ENCODE measurements at regions not wholly inside any gene's neighbourhood (a gene's known extent, or its start where the extent isn't known, plus 50 kb on each side); places are given as distances from the start of the nearest gene placed in this dataset.

GRCh38 chr17:15112846-15113617, 152.1 kb downstream of the PMP22 start:
- Mint-ChIP-seq H3K27me3 (ENCODE audit: low read depth) (peaks cover 9% of the 10 kb centered on the region; the same call in 1 of the 2 replicates), H3K9me3 (peaks cover 20% of the 10 kb centered on the region), H3K4me3 (no peak overlapping the region), H3K27ac (no peak overlapping the region), H3K36me3 (peaks cover 15% of the 10 kb centered on the region), H3K4me1 (peaks cover 31% of the 10 kb centered on the region)
- TF ChIP-seq GABPB1 (CRISPR knock-in tag; IDR thresholded peaks at IDR 0.05) (no peak), ETV6 (CRISPR knock-in tag; IDR thresholded peaks at IDR 0.05) (no peak), ARID4B (CRISPR knock-in tag; IDR thresholded peaks at IDR 0.05; ENCODE audit: borderline replicate concordance) (no peak), CDX4 (CRISPR knock-in tag; IDR thresholded peaks at IDR 0.05; ENCODE audit: borderline replicate concordance) (no peak), ZSCAN18 (CRISPR knock-in tag; IDR thresholded peaks at IDR 0.05) (no peak)
- ChIA-PET POLR2A (interaction anchor here (1.4 kb wide), 1 partner anchor 44 kb away, joined by 3 read pairs; no protein-coding TSS in a partner anchor), CTCF (interaction anchor here (0.6 to 0.7 kb wide), 2 partner anchors 43 to 56 kb away, joined by 3 read pairs; no protein-coding TSS in a partner anchor)
- DNase-seq (ENCODE audit: low spot score) (no peak), ATAC-seq (no peak)

- POLR2A ChIA-PET = no interaction called here
- CTCF ChIA-PET = interaction anchor here (0.8 to 1.1 kb wide), 2 partner anchors 18 to 47 kb away, joined by 3 to 6 read pairs; no protein-coding TSS in a partner anchor
- ATAC-seq = peak; percentile 87
- Mint-ChIP-seq H3K27me3 (ENCODE audit: low read depth) (0 out of 2 replicates have a peak, but pooled peaks cover 4% of the 10 kb centered on the region), H3K4me3 (no peak overlapping the region), H3K27ac (no peak overlapping the region), H3K9me3 (peaks cover 3% of the 10 kb centered on the region), H3K4me1 (peaks cover 19% of the 10 kb centered on the region), H3K36me3 (no peaks in the 10 kb centered on the region)
- TF ChIP-seq ZBTB43 (CRISPR knock-in tag; IDR thresholded peaks at IDR 0.05) = no peak
- no peak for TF ChIP-seq ATF6 (CRISPR knock-in tag; IDR thresholded peaks at IDR 0.05)
- no peak for TF ChIP-seq TP53 (CRISPR knock-in tag; IDR thresholded peaks at IDR 0.05)
- TF ChIP-seq FOXK1 (CRISPR knock-in tag; IDR thresholded peaks at IDR 0.05) = no peak
- TF ChIP-seq ZNF416 (CRISPR knock-in tag; IDR thresholded peaks at IDR 0.05) = no peak
- peak; percentile 19 for DNase-seq (ENCODE audit: low spot score)
Measured at GRCh38 chr17:15109608-15110007, 155.5 kb downstream of the PMP22 start.

GRCh38 chr17:15108992-15109391, 156.1 kb downstream of the PMP22 start:
- Mint-ChIP-seq H3K36me3 (no peaks in the 10 kb centered on the region), H3K27me3 (ENCODE audit: low read depth) (0 out of 2 replicates have a peak, but pooled peaks cover 2% of the 10 kb centered on the region), H3K9me3 (no peaks in the 10 kb centered on the region), H3K4me3 (no peak overlapping the region), H3K4me1 (peaks cover 19% of the 10 kb centered on the region), H3K27ac (no peak overlapping the region)
- CTCF ChIA-PET = interaction anchor here (0.8 to 1.1 kb wide), 2 partner anchors 17 to 47 kb away, joined by 3 to 6 read pairs; no protein-coding TSS in a partner anchor
- no peak for DNase-seq (ENCODE audit: low spot score)
- ATAC-seq = no peak
- POLR2A ChIA-PET = no interaction called here
- TF ChIP-seq E2F5 (CRISPR knock-in tag; IDR thresholded peaks at IDR 0.05) (no peak), TCF7 (CRISPR knock-in tag; IDR thresholded peaks at IDR 0.05; ENCODE audit: low read depth) (no peak), NFYB (CRISPR knock-in tag; conservative IDR thresholded peaks at IDR 0.05; ENCODE audit: low read depth) (no peak), JAZF1 (CRISPR knock-in tag; IDR thresholded peaks at IDR 0.05) (no peak), IRF2 (CRISPR knock-in tag; IDR thresholded peaks at IDR 0.05; ENCODE audit: borderline replicate concordance, low read depth) (no peak), ZNF425 (CRISPR knock-in tag; conservative IDR thresholded peaks at IDR 0.05) (no peak), ZNF317 (CRISPR knock-in tag; IDR thresholded peaks at IDR 0.05; ENCODE audit: borderline replicate concordance, low read depth) (no peak)

Data from WTC11 (cell line).